Glomerular endothelial cell (primary cell): ENCODE measurements at regions not wholly inside any gene's neighbourhood (a gene's known extent, or its start where the extent isn't known, plus 50 kb on each side); places are given as distances from the start of the nearest gene placed in this dataset.

Source experiments
- DNase-seq: peaks from one replicate; pipeline ENCODE4 v3.0.0-alpha.2; 2011; ENCODE audit warnings: low read depth, low spot score; ENCODE audit errors: extremely low read depth

GRCh38 chr1:199264283-199264682 lies 625.4 kb downstream of the PTPRC start:
- DNase-seq, result no peak

GRCh38 chr1:199264911-199265310 lies 626.1 kb downstream of the PTPRC start:
- no peak for DNase-seq

DNA sequence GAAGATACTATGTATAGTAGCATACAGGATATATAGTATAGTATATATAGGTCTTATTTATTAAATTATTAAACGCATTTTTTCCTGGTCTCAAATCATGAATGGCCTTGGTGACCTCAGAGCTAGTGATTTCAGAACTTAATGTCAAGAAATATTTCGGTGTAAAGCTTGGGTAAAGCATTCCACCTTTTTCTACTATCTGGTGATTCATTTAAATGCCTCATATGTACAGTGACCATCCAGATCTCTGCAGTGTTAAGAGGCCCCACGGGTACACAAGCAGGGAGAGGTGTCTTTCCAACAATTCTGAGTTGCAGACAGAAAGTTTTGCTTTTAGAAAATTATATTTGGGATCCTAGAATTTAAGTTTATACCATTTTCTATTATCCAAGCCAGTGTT lies 626.5 kb downstream of the PTPRC start:
- no peak for DNase-seq

DNA sequence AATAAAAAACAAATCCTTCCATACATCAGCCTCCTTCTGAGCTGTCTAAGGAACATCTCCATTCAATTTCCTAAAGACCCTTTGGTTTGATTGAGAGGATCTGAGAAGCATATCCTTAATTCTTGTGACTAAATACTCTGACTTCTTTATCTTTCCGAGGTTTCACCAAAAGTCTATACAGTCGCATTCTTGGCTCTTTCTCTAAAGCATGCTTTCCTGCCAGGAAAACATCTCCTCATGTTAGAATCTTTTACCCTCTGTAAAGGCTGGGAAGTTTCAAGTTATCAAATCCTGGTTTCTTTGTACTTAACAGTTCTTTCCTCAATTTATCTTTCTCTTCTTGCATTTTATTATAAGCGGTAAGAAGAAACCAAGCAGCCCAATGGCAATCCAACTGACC lies 630.4 kb downstream of the PTPRC start:
- DNase-seq, result no peak

DNA sequence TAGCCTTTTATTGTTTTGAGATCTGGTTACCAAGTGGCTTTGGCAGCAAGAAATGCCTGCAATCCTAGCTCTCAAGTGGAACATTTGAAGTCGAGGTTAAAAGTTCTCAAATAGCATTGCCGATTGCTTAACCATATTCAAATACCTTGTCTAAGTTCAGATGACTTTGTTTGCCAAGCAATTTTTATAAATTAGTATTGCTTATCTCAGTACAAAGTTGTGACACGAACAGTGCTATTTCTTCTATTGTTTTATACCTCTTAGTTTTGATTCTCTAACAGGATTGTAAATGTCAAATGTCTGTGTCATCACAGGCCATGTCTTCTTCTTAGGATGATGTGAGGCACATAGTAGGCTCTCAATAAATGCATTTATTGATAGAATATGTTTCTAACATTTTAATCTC lies 633.3 kb downstream of the PTPRC start:
- DNase-seq, result no peak

- peak; percentile 92 for DNase-seq
Measured at GRCh38 chr1:199272628-199273086, 633.8 kb downstream of the PTPRC start.

DNA sequence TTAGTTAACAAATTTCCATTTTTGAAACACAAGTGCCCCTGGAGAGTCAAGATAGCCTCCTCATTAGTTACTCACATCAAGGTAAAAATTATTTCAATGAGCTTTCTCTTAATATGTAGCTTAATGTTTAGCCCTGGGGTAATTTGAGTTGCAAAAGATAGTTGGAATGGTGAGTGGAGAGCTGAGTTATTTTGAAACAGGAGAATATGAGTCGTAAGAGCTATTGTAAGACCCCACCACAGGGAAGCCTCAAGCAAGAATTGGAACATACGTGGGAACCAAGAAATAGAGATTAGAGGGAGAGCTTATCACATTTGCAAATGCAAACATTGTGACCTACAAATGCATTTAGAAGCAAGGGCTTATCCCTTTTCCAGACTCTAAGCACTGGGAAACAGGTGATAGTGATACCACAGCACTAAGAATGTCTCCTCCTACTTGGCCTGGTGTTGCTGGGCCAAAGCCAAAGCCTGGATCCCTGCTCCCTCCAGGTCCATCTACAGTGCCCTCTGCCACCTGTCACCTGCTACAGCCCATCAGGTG lies 635.1 kb downstream of the PTPRC start:
- no peak for DNase-seq

DNA sequence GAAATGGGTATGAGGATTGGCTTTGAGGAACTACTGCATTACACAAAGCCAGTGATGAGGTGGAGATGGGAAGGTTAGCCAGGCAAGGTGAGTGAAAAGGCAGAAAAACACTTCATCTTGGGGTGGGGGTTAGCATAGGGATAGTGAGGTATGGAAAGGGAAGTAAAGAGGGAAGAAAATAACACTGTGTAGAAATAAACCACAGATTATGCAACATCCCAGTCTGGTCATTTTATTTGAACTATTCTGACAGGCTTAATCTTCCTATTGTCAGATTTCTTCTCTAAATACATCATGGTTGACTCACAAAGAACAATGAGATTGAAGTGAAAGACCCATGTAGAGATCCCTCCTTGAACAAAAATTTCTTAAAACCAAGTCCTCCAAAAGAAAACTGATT lies 640.2 kb downstream of the PTPRC start:
- DNase-seq, result no peak

DNA sequence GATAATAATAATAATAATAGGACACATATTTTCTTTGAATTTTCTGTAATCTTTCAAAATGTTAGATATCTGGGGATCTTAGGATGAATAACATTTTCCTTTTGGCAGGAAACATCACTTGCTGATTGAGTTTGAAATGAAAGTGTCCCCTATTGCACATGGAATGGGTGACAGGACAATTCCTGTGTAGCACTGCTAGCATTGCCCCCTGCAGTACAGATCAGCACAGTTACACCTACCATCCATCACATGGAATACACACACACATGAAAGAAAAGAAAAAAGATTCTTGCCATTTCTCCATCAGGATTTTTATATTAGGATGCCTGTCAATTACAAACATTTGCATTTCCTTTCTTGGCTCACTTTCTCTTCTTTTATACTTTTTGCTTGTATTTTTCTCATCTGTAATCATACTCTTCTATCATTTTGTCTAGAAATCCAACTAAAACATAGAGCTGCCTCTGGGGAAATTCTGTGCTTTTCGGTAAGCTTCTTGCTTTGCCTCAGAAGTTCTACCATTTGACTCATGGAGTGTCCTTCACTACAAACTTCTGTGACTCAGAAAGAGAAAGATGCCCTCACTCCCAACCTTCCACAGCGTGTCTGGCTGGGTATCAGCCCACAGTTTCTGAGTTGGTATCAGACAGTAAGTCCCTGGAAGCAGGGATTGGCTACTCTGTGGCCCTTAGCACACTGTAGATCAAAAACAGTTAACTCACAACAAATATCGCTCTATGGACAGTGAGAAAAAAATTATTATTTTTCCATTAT lies 641.2 kb downstream of the PTPRC start:
- no peak for DNase-seq

GRCh38 chr1:199282751-199283305 lies 644.0 kb downstream of the PTPRC start:
- no peak for DNase-seq

- no peak for DNase-seq
Measured at GRCh38 chr1:199283794-199284193, 645.0 kb downstream of the PTPRC start.

GRCh38 chr1:199287206-199287605 lies 648.4 kb downstream of the PTPRC start:
- no peak for DNase-seq

DNA sequence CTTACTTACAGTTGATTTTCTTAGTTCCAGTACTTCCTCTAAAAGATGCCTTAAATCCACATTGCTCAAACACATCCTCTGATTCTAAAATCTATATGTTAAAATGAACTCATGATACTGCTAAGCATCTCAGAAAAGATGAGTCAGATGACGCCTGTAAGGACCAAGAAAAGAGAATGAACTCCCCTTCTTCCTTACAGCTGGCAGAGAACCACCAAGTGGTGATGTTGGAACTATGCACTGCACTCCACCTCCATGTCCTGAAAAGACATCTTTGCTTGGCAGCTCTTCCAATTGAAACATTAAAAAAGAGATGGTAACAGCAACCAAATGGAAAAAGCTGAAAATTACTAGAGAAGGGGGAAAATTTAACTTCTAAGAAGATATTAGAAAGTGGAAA lies 648.8 kb downstream of the PTPRC start:
- no peak for DNase-seq

DNA sequence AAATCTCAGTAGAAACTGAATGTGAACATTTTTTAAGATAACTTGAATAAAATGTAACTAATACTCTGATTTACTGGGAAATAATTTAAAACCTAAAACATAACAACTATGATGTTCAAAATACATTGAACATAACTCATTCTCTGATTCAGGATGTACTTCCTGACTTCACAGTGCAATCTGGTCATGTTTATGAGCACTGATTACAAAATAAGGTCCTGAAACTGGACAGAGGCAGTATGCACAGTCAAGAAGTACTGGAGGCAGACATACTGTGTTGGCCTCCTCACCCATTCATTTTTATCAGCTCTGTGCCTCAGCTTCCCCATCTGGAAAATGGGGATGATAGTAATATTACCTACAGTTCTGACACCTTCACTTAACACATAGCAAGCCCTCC lies 651.3 kb downstream of the PTPRC start:
- DNase-seq, result no peak

GRCh38 chr1:199291022-199291740 lies 652.3 kb downstream of the PTPRC start:
- no peak for DNase-seq

DNA sequence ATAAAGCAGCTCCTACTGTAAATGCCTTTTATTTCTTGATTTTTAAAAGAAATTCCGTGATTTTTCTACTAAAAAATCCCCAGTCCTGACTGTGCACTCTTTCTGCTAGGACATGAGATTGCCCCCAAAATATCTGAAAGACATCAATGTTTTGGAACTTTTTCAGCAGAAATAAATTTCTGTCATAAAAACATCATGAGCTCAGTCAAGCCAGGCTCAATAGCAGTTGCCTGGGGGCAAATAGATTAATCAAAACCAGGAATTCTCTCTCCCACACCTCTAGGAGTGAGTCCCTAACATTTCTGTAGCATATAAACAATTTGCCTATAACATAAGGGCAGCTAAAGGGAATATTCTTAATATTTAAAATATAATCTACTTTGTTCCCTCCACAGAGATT lies 654.1 kb downstream of the PTPRC start:
- no peak for DNase-seq

DNA sequence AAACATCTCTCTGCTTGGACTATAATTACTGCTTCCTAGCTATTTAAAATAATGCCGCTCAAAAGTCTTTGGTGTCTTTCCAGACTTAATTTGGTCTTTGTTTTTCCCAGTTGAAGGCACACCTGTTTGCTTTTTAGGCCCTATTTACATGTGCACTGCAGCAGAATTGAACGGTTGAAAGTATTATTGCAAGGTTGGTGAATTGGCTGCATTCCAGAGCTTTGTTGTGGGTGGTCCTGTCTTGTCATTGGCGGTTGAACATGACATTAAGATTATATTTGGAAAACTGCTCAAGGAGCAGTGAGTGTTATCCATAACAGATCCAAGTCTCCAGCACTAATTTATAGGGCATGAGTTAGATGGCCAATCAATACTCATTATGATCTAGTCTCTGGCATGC lies 656.3 kb downstream of the PTPRC start:
- no peak for DNase-seq

GRCh38 chr1:199297174-199297573 lies 658.3 kb downstream of the PTPRC start:
- no peak for DNase-seq

DNA sequence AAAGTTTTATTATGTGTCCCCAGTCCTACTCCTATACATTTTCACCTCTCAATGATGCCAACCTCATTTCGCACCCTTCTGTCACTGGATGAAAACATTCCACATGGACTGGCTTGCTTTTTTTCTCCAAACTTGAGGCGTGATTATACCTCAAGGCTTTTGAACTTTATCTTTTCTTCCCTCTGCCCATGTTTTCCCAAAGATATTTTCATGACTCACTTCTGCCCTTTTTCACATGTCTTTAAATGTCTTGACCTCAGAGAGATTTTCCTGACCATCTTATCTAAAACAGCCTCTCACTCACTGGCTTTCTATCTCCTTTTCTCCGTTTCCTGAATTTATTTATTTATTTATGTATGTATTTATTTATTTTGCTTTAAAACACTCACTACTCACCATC lies 659.0 kb downstream of the PTPRC start:
- DNase-seq, result no peak

GRCh38 chr1:199298825-199299224 lies 660.0 kb downstream of the PTPRC start:
- no peak for DNase-seq

DNA sequence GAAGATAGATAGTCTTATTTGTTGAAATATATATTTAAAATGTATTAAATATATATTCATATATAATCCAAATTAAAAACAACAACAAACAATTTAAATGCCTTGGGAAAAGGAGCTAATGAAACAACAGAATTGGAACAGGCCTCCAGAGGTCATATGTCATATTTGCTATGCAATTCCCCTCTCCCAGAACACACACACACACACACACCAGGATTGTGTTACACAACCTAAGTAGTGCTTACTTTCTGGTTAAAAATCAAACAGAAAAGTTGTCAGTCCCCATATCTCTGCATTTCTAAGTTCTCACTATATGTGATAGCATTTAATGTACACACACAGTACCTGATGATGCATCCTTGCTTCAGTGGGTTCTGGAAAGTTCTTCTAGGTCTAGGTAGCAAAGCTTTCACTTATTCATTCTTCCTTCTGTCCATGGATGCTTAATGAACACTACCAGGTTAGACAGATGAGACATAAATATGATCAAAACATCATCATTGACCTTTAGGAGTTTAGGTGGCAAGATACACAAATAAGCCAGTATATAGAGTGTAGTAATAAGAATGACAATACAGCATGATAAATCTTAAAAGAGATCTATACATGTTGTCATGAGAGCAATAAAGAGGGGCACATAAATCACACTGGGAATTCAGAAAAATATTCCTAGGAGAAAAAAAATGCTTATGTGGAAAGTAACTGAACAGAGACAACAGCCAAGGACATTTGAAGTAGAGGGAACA lies 662.8 kb downstream of the PTPRC start:
- DNase-seq, result no peak
